ENCODE measurements at regions not wholly inside any gene's neighbourhood (a gene's known extent, or its start where the extent isn't known, plus 50 kb on each side); places are given as distances from the start of the nearest gene placed in this dataset.

GRCh38 chr11:106471276-106471675, 393.8 kb downstream of the AASDHPPT start:
- no peak overlapping the region for H3K27ac ChIP-seq
- TF ChIP-seq, protein P1, sequence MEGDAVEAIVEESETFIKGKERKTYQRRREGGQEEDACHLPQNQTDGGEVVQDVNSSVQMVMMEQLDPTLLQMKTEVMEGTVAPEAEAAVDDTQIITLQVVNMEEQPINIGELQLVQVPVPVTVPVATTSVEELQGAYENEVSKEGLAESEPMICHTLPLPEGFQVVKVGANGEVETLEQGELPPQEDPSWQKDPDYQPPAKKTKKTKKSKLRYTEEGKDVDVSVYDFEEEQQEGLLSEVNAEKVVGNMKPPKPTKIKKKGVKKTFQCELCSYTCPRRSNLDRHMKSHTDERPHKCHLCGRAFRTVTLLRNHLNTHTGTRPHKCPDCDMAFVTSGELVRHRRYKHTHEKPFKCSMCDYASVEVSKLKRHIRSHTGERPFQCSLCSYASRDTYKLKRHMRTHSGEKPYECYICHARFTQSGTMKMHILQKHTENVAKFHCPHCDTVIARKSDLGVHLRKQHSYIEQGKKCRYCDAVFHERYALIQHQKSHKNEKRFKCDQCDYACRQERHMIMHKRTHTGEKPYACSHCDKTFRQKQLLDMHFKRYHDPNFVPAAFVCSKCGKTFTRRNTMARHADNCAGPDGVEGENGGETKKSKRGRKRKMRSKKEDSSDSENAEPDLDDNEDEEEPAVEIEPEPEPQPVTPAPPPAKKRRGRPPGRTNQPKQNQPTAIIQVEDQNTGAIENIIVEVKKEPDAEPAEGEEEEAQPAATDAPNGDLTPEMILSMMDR (conservative IDR thresholded peaks at IDR 0.05), result no peak
- TF ChIP-seq ZFX (IDR thresholded peaks at IDR 0.05), result no peak

DNA sequence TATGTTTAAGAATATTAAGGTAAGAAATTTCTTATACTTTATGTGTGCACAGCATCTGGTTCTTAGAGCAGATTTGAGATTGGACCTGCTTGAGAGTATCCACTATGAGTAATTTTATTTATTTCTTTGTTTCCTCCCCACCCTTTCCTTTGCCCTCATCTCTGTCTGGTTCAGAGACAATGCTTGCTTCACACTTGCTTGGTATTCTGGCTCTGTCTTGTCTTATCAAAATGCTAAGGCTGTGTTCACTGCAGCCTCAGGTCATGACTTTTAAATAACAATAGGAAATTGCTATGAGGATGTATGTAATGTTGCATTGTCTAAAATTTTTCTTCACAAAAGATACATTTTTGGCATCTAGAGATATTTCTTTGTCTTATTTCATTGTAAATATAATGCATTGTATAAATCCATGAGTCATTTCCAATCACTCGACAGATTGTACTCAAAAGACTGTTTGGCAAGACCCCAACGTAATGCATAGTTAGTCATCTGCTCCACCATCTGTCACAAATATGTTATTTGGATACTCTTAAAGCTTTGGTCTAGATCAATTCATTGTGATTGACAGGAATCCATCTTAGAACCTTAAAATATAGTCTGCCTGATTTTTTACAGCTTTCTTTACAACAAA, 395.7 kb downstream of the AASDHPPT start:
- TF ChIP-seq, protein P1 (conservative IDR thresholded peaks at IDR 0.05), result no peak
- no peak for TF ChIP-seq ZFX (IDR thresholded peaks at IDR 0.05)
- H3K27ac ChIP-seq, result no peak overlapping the region

- H3K27ac ChIP-seq, result no peak overlapping the region
- TF ChIP-seq, protein P1 (conservative IDR thresholded peaks at IDR 0.05), result no peak
- no peak for TF ChIP-seq ZFX (IDR thresholded peaks at IDR 0.05)
Measured at GRCh38 chr11:106474274-106474673, 396.8 kb downstream of the AASDHPPT start.

GRCh38 chr11:106475181-106475580, 397.7 kb downstream of the AASDHPPT start:
- H3K27ac ChIP-seq, result no peak overlapping the region
- no peak for TF ChIP-seq ZFX (IDR thresholded peaks at IDR 0.05)
- TF ChIP-seq, protein P1 (conservative IDR thresholded peaks at IDR 0.05), result no peak

DNA sequence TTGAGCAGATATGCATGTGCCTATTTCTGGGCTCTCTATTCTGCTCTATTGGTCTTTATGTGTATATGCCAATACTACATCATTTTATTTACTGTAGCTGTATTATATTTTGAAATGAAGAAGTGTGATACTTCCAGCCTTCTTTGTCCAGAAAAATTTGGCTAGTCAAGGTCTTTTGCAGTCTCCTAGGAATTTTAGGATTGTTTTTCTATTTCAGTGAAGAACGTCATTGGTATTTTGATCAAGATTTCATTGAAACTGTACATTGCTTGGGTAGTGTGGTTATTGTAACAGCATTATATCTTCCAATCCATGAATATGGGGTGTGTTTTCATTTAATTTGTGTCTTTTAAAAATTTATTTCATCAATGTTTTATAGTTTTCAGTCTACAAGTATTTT, 400.3 kb downstream of the AASDHPPT start:
- no peak for TF ChIP-seq ZFX (IDR thresholded peaks at IDR 0.05)
- no peak overlapping the region for H3K27ac ChIP-seq

DNA sequence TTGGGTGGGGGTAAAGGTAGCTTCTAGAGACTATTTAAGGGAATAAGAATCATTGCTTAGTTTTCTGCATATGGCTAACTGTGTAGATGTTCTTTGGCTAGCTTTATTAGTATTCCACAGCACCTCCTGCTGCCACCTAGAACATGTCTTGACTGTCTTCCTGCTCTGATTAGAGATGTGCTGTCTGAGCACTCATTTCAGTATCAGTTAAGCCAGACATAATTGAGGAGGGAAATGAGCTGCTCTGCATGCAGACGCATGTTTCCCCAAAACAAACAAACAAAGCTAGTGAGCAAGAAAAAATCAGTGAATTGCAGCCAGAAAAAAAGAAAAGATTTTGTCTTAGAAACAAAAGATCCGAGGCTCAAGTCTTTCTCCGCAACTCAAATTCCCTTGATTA, 402.2 kb downstream of the AASDHPPT start:
- no peak overlapping the region for H3K27ac ChIP-seq
- TF ChIP-seq ZFX (IDR thresholded peaks at IDR 0.05), result no peak
- TF ChIP-seq, protein P1 (conservative IDR thresholded peaks at IDR 0.05), result no peak

DNA sequence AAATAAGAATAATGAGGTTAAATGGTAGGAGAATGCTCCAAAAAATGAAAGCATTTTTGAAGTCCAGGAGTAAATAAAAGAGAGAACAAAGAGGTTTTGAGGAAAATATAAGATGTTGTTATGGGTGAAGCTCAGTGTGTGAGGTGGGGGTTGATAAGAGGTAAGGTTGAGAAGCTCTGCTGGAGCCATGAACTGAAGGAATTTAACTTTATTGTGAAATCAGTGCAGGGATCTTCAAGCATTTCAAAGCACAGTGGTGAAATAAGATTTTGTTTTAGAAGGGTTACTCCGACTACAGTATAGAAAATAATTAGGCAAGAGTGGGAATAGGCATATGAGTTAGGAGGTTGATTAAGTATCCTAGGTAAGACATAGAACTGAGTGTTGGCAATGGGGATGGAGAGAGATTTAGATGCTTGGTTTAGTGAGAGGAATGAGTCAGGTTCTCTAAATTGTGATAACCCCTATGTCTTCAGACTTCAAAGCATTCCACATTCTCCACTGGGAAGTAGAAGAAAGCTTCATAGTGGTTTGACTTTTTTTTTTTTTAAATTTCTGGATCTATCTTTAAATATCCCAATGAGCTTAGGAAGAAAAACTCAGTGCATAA, 403.2 kb downstream of the AASDHPPT start:
- no peak overlapping the region for H3K27ac ChIP-seq
- TF ChIP-seq, protein P1 (conservative IDR thresholded peaks at IDR 0.05), result no peak
- TF ChIP-seq ZFX (IDR thresholded peaks at IDR 0.05), result no peak
